ENCODE measurements at regions not wholly inside any gene's neighbourhood (a gene's known extent, or its start where the extent isn't known, plus 50 kb on each side); places are given as distances from the start of the nearest gene placed in this dataset.

- Histone ChIP-seq H3K4me3 (no peak overlapping the region), H3K4me1 (no peaks in the 10 kb centered on the region), H3K27ac (no peak overlapping the region), H3K4me2 (no peak overlapping the region), H3K9me3 (no peaks in the 10 kb centered on the region)
- ChIA-PET POLR2A (no interaction called here), CTCF (no interaction called here)
- FAIRE-seq (no peak), DNase-seq (ENCODE audit: low read depth in 1 of 2, low spot score in 1 of 2) (no peak), ATAC-seq (no peak)
- TF ChIP-seq CHD4 (IDR thresholded peaks at IDR 0.05; ENCODE audit: borderline replicate concordance) (no peak), RARB (CRISPR knock-in tag; IDR thresholded peaks at IDR 0.05) (no peak), MAX (IDR thresholded peaks at IDR 0.05) (no peak), E2F6 (IDR thresholded peaks at IDR 0.05; ENCODE audit: borderline replicate concordance, low read depth) (no peak), MAZ (IDR thresholded peaks at IDR 0.05; ENCODE audit: borderline replicate concordance, low read depth, low read length) (no peak), ATOH8 (CRISPR knock-in tag; IDR thresholded peaks at IDR 0.05; ENCODE audit: low read depth) (no peak), KDM5A (IDR thresholded peaks at IDR 0.05) (no peak), REST (IDR thresholded peaks at IDR 0.05) (no peak), RNF2 (IDR thresholded peaks at IDR 0.05; ENCODE audit: borderline replicate concordance, low read depth) (no peak), HMGXB4 (CRISPR knock-in tag; IDR thresholded peaks at IDR 0.05; ENCODE audit: borderline replicate concordance) (no peak), POLR2AphosphoS2 (conservative IDR thresholded peaks at IDR 0.05; ENCODE audit: low read length) (no peak), CEBPB (IDR thresholded peaks at IDR 0.05) (no peak), CHD2 (IDR thresholded peaks at IDR 0.05; ENCODE audit: low read length, partially characterized antibody) (no peak), SMC3 (IDR thresholded peaks at IDR 0.05) (no peak), ZSCAN20 (CRISPR knock-in tag; IDR thresholded peaks at IDR 0.05) (no peak), MYC (IDR thresholded peaks at IDR 0.05; ENCODE audit: borderline replicate concordance, low read length) (no peak)
- 50% methylated on average over 1 of the region's 1 CpG for WGBS (ENCODE audit: missing lambda C conversion rate)
These were observed 378.2 kb upstream of the SOX14 start for GRCh38 chr3:137385922-137386321.

- POLR2A ChIA-PET = no interaction called here
- H3K4me3 ChIP-seq = no peak overlapping the region
- no peak overlapping the region for H3K4me2 ChIP-seq
- WGBS (ENCODE audit: missing lambda C conversion rate) = 0% methylated on average over 2 of the region's 2 CpGs
- CTCF ChIA-PET = no interaction called here
- no peak overlapping the region for H3K27ac ChIP-seq
- ATAC-seq (no peak), DNase-seq (ENCODE audit: low read depth in 1 of 2, low spot score in 1 of 2) (no peak), FAIRE-seq (no peak)
- H3K4me1 ChIP-seq = no peaks in the 10 kb centered on the region
- no peaks in the 10 kb centered on the region for H3K9me3 ChIP-seq
- TF ChIP-seq RCOR1 (IDR thresholded peaks at IDR 0.05; ENCODE audit: low read depth, low read length) (no peak), KDM5A (IDR thresholded peaks at IDR 0.05) (no peak), ZC3H11A (IDR thresholded peaks at IDR 0.05) (no peak), POLR2A (IDR thresholded peaks at IDR 0.05; ENCODE audit: low read length) (no peak), EHMT2 (IDR thresholded peaks at IDR 0.05; ENCODE audit: low read depth) (no peak), HDAC2 (IDR thresholded peaks at IDR 0.05) (no peak), CTCF (IDR thresholded peaks at IDR 0.05) (no peak), CHD2 (IDR thresholded peaks at IDR 0.05; ENCODE audit: low read length, partially characterized antibody) (no peak)
These were observed 354.5 kb upstream of the SOX14 start for GRCh38 chr3:137409584-137409983.

All from A549 (cell line).